Activated naive CD4-positive, alpha-beta T cell treated with anti-CD3 and anti-CD28 coated beads for 36 hours (primary cell): ENCODE measurements at regions not wholly inside any gene's neighbourhood (a gene's known extent, or its start where the extent isn't known, plus 50 kb on each side); places are given as distances from the start of the nearest gene placed in this dataset.

ENCODE experiments used
- CTCF ChIA-PET: fragments of 350-600 bp; sonication (Branson Sonifier 250); formaldehyde crosslinking; loops from one replicate; lab custom pipeline; 2021; ENCODE audit warnings: antibody characterized with exemption; lab: Charles Lee
- DNase-seq: peaks from one replicate; pipeline ENCODE4 v3.0.0-alpha.2; 2020
- H3K27ac Mint-ChIP-seq: one replicate; pipeline ENCODE4 v1.8.0; 2021; ENCODE audit warnings: mild to moderate bottlenecking, mixed read lengths
- H3K27me3 Mint-ChIP-seq: one replicate; pipeline ENCODE4 v1.8.0; 2021; ENCODE audit warnings: low read depth, mixed read lengths
- H3K36me3 Mint-ChIP-seq: one replicate; pipeline ENCODE4 v1.8.0; 2021; ENCODE audit warnings: low read depth, mixed read lengths
- H3K4me1 Mint-ChIP-seq: one replicate; pipeline ENCODE4 v1.8.0; 2021; ENCODE audit warnings: low read depth, mixed read lengths
- H3K4me3 Mint-ChIP-seq: one replicate; pipeline ENCODE4 v1.8.0; 2021; ENCODE audit warnings: mild to moderate bottlenecking, moderate library complexity, mixed read lengths
- H3K9me3 Mint-ChIP-seq: one replicate; pipeline ENCODE4 v1.8.0; 2021; ENCODE audit warnings: mixed read lengths
- intact Hi-C: fragments of 100-400 bp; cut with micrococcal nuclease; formaldehyde crosslinking; loops from one replicate; pipeline ENCODE4 v1.15.1; 2023

DNA sequence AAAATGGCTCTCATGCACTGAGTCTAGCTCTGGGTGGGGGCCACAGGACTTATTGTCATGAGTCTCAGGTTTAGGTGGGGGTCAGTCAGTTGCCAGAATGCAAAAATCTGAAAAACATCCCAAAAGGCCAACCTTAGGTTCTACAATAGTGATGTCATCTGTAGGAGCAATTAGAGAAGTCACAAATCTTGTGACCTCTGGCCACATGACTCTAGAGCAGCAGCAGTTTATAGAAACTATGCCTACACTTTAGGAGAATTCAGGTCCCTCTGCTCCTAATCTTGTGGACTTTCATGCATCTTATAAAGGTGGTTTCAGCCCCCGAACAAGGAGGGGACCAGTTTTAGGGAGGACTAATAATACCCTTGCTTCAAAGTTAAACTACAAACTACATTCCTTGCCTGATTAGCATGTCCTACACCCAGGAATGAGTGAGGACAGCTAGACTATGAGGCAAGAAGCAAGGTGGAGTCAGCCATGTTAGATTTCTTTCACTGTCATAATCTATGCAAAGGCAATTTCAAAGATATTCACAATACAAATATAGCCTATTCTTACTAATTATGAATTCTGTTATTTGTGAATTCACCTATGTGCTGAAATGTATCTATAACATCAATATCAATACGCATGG is 123.5 kb upstream of the ADCY1 start:
- H3K9me3 Mint-ChIP-seq: no peaks in the 10 kb centered on the region
- H3K27me3 Mint-ChIP-seq: peaks cover 3% of the 10 kb centered on the region
- H3K27ac Mint-ChIP-seq: no peak overlapping the region
- H3K4me3 Mint-ChIP-seq: no peak overlapping the region
- CTCF ChIA-PET: interaction anchor here (0.6 kb wide), 1 partner anchor 138 kb away, joined by 3 read pairs; no protein-coding TSS in a partner anchor
- no peaks in the 10 kb centered on the region for H3K4me1 Mint-ChIP-seq
- no peak for DNase-seq
- H3K36me3 Mint-ChIP-seq: no peaks in the 10 kb centered on the region
- intact Hi-C loops: no loop called here

DNA sequence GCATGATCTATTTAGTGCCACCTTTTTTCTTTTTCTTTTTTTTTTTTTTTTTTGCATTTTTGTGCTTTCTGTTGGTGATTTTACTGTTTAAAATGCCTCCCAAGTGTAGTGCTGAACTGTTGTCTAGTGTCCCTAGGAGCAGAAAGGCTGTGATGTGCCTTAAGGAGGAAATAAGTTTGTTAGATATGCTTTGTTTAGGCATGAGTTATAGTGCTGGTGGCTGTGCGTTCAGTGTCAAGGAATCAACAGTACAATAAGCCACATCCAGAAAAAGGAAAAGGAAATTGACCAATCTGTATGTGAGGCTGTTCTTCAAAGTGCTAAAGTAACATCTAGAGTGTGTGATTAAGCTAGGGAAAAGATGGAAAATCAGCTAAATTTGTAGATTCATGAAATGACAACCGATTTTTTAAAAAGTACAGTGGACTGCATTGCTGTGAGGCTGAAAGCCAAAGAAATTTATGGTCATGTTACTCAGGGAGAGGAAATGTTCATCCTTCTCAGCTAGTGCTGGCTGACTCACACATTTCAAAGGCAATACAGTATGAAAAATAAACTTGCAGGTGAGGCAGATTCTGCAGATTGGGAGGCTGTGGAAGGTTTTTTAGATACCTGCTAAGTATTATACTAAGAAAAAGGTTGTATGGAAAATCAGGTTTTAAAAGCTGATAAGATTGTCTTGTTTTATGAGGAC is 122.7 kb upstream of the ADCY1 start:
- Mint-ChIP-seq H3K27me3 (peaks cover 2% of the 10 kb centered on the region), H3K27ac (no peak overlapping the region), H3K9me3 (no peaks in the 10 kb centered on the region), H3K4me1 (no peaks in the 10 kb centered on the region), H3K4me3 (no peak overlapping the region), H3K36me3 (no peaks in the 10 kb centered on the region)
- CTCF ChIA-PET: no interaction called here
- DNase-seq: no peak
- intact Hi-C loops: no loop called here

DNA sequence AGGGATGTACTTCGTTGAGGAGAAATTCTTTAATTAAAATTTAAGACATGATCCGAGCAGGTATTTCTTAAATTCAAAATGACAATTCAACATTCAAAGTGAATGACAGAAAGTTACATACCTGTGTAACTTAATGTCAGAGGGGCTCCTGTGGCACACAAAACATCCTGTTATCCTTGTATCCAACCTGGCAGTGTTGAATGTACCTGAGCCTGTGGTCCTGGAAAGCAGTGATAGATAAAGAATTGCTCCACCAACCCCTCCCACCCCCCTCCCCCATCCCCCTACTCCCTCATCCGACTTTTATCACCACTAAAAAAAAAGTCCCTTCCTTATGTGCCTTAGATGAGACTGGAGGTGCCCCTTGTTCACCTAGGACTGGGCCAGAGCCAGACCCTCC is 119.4 kb upstream of the ADCY1 start:
- H3K4me1 Mint-ChIP-seq: no peaks in the 10 kb centered on the region
- no peak for DNase-seq
- no peaks in the 10 kb centered on the region for H3K9me3 Mint-ChIP-seq
- H3K4me3 Mint-ChIP-seq: no peak overlapping the region
- H3K27ac Mint-ChIP-seq: no peak overlapping the region
- no peaks in the 10 kb centered on the region for H3K27me3 Mint-ChIP-seq
- no peaks in the 10 kb centered on the region for H3K36me3 Mint-ChIP-seq
- CTCF ChIA-PET: no interaction called here
- intact Hi-C loops: no loop called here

DNA sequence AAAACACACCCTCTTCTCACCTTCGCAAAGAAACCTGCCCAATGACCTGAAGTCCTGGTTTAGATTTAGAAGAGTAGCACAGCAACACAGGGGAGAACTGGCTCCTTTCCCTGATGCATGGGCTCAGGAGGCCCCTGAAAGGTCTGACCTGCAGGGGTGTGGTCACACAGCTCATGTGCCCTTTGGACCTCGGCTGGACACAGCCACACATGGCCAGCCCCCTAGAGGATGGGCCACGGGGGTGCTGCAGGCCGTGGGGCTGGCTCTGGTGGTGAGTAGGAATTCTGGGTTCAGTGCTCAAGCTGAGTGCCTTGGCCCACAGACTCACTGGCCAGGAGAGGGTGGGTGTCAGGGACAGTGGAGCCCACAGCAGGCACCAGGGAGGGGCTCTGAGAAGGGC is 118.5 kb upstream of the ADCY1 start:
- CTCF ChIA-PET: no interaction called here
- no peaks in the 10 kb centered on the region for H3K9me3 Mint-ChIP-seq
- H3K4me3 Mint-ChIP-seq: no peak overlapping the region
- no peak overlapping the region for H3K27ac Mint-ChIP-seq
- H3K4me1 Mint-ChIP-seq: no peaks in the 10 kb centered on the region
- H3K36me3 Mint-ChIP-seq: no peaks in the 10 kb centered on the region
- intact Hi-C loops: no loop called here
- no peak for DNase-seq
- H3K27me3 Mint-ChIP-seq: no peaks in the 10 kb centered on the region

DNA sequence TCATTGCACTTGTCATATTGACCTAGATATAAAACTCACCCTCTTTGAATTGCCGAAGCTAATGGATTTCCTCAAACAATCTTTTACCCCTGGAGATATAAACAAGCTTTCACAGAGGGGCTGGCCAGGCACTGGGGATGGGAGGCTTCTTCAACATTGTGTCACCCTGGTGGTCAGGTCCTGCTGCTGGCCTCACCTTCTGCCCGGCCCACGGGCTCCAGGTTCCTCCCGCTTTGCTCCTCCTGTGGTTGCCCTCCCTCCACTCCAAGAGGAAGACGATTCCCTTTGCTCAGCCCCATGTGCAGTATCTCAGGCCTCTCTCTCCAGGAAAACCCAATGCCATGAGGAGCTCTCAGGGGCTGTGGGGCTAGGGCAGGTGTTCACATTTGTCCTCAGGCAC is 118.1 kb upstream of the ADCY1 start:
- no peak overlapping the region for H3K4me3 Mint-ChIP-seq
- no peak overlapping the region for H3K27ac Mint-ChIP-seq
- CTCF ChIA-PET: no interaction called here

DNA sequence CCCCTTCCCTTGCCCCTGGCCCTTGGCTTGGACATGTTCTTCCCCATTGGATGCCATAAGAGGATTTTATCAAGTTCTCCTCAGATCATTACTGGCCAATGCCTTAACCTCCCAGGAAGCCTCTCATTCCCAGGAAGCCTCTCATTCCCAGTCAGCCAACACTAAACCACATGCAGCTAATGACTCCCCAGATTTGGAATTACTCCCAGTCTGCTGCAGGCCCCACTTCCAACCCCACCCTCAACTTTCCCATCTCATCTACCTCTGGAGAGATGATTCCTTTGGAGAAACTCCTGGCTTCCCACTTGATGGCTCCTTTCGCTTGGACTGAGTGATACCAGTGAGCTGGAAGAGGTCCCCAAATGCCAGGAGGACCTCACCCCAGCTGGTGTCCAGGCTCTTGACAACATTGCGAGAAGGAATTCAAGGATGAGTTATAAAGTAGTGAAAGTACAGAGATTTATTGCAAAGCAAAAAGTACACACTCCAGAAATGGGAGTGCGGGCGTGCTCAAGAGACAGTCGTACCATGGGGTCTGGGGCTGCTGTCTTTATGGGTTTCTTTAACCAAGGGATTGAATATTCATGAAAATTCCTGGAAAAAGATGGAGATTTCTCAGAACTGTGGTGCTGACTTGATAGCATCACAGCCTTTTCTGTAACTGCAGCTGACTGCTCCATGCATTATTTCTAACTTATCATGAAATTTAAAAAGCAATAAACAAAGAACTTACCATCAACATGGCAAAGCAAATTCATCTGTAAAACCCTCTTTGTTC is 117.2 kb upstream of the ADCY1 start:
- intact Hi-C loops: no loop called here
- CTCF ChIA-PET: no interaction called here
- DNase-seq: no peak

More for the DNA sequence above, 118.1 kb upstream of the ADCY1 start:
- intact Hi-C loops: no loop called here
- H3K4me1 Mint-ChIP-seq: no peaks in the 10 kb centered on the region
- no peak for DNase-seq
- H3K9me3 Mint-ChIP-seq: no peaks in the 10 kb centered on the region
- H3K27me3 Mint-ChIP-seq: no peaks in the 10 kb centered on the region
- no peaks in the 10 kb centered on the region for H3K36me3 Mint-ChIP-seq

DNA sequence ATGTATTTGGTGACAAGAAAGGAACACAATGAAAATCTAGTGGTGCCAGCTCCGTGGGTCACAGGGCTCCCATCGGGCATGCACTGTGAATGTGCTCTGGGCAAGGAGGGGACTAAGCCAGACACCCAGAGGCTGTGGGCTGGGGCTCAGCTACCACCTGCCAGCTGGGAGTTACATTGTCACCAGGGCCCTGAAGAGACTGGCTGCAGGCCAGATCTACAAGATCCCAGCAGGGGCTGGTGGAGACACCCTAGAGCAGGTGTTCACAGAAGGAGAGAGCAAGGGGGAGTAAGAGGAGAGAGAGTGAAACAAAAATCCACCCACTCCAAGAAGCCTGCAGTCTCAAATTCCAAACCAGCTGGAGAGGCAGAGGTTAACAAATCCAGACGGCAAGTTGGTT is 116.6 kb upstream of the ADCY1 start:
- H3K4me1 Mint-ChIP-seq: no peaks in the 10 kb centered on the region
- no peaks in the 10 kb centered on the region for H3K27me3 Mint-ChIP-seq
- H3K27ac Mint-ChIP-seq: no peak overlapping the region
- intact Hi-C loops: no loop called here
- H3K36me3 Mint-ChIP-seq: no peaks in the 10 kb centered on the region
- DNase-seq: no peak
- CTCF ChIA-PET: no interaction called here
- H3K4me3 Mint-ChIP-seq: no peak overlapping the region
- no peaks in the 10 kb centered on the region for H3K9me3 Mint-ChIP-seq

More for the DNA sequence above, 117.2 kb upstream of the ADCY1 start:
- Mint-ChIP-seq H3K4me3 (no peak overlapping the region), H3K36me3 (no peaks in the 10 kb centered on the region), H3K4me1 (no peaks in the 10 kb centered on the region), H3K27ac (no peak overlapping the region), H3K27me3 (no peaks in the 10 kb centered on the region), H3K9me3 (no peaks in the 10 kb centered on the region)

DNA sequence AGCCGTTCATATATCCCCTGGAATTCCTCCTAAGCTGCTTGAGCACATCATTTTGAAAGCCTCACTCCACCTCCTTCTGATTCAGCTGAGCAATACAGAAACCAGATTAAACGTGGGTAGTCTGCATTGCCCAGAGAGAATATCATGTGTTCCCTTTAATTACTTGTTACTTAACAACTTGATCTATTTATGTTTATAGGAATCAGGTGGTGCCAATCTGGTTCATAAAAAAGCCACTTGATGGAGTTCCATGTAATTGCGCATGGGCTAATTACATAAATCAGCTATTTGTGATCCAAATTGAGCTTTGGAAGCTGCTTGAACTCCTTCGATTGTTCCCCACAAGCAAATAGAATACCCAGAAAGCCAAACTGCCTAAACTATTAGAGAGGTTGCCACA is 114.7 kb upstream of the ADCY1 start:
- Mint-ChIP-seq H3K4me3 (no peak overlapping the region), H3K27ac (no peak overlapping the region), H3K9me3 (peaks cover 5% of the 10 kb centered on the region), H3K27me3 (no peaks in the 10 kb centered on the region), H3K36me3 (no peaks in the 10 kb centered on the region), H3K4me1 (no peaks in the 10 kb centered on the region)
- DNase-seq: no peak
- intact Hi-C loops: no loop called here
- CTCF ChIA-PET: no interaction called here

DNA sequence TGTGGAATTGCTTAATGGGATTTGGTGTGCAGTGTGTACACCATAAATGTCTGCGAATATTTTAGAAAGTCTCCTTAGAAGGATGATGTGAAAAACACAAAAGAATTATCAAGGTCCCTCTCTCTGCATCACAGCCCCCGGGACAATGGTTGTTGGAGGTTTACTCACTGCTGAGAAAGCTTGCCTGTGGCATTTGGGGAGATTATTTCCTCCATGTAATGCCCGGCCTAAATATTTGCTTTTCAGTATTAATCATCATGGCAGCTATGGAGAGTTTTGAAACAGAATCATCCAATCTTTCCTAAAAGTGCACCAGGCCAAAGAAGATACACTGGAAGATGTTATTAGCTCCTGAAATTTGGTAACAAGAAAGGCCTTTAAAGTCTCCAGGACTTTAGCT is 113.8 kb upstream of the ADCY1 start:
- CTCF ChIA-PET: no interaction called here
- no peaks in the 10 kb centered on the region for H3K36me3 Mint-ChIP-seq

DNA sequence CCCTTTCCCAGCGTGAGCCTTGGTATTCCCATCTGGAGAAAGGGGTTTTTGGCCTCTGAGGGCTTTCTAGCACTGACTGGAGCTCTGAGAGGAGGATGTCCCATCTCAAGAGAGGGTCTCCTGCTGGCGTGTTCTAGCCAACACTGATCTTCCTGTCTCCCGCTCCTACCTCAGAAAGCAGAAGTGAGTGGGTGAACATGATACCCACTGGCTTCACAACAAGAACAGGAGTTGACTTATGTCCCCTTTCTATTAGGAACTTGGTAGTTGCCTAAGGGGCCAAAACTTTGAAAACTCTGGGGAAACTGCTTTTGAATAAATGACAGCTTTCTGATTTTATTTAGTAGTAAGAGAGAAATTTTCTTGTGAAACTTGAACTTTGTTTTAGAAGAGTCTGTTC is 113.1 kb upstream of the ADCY1 start:
- H3K36me3 Mint-ChIP-seq: no peaks in the 10 kb centered on the region
- no peak for DNase-seq
- no peak overlapping the region for H3K4me3 Mint-ChIP-seq
- no peak overlapping the region for H3K27ac Mint-ChIP-seq
- CTCF ChIA-PET: interaction anchor here (0.6 kb wide), 1 partner anchor 293 kb away, joined by 5 read pairs; no protein-coding TSS in a partner anchor
- intact Hi-C loops: no loop called here
- H3K27me3 Mint-ChIP-seq: peaks cover 3% of the 10 kb centered on the region
- H3K9me3 Mint-ChIP-seq: peaks cover 5% of the 10 kb centered on the region
- H3K4me1 Mint-ChIP-seq: no peaks in the 10 kb centered on the region

More for the DNA sequence above, 113.8 kb upstream of the ADCY1 start:
- intact Hi-C loops: no loop called here
- H3K4me1 Mint-ChIP-seq: no peaks in the 10 kb centered on the region
- DNase-seq: no peak
- H3K4me3 Mint-ChIP-seq: no peak overlapping the region
- H3K27me3 Mint-ChIP-seq: no peaks in the 10 kb centered on the region
- H3K27ac Mint-ChIP-seq: no peak overlapping the region
- H3K9me3 Mint-ChIP-seq: peaks cover 5% of the 10 kb centered on the region

DNA sequence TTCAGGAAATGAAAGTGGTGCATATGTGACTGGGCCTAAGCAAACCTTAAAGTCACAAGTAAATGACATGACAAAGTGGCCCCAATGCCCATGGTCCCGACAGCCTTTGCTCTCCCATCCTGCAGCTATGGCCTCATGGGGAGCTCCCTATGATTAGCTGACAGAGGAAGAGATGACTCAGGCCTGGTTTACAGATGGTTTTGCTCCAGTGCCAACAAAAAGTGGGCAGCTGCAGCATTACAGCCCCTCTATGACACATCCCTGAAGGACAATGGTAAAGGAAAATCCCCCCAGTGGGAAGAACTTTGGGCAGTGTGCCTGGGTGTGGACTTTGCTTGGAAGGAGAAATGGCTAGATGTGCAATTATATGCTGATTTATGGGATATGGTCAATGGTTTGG is 105.1 kb upstream of the ADCY1 start:
- CTCF ChIA-PET: interaction anchor here (0.6 kb wide), 1 partner anchor 315 kb away, joined by 5 read pairs; no protein-coding TSS in a partner anchor
- Mint-ChIP-seq H3K9me3 (peaks cover 1% of the 10 kb centered on the region), H3K27me3 (peaks cover 8% of the 10 kb centered on the region), H3K4me1 (no peaks in the 10 kb centered on the region), H3K4me3 (no peak overlapping the region), H3K27ac (no peak overlapping the region), H3K36me3 (no peaks in the 10 kb centered on the region)
- no peak for DNase-seq
- intact Hi-C loops: no loop called here

DNA sequence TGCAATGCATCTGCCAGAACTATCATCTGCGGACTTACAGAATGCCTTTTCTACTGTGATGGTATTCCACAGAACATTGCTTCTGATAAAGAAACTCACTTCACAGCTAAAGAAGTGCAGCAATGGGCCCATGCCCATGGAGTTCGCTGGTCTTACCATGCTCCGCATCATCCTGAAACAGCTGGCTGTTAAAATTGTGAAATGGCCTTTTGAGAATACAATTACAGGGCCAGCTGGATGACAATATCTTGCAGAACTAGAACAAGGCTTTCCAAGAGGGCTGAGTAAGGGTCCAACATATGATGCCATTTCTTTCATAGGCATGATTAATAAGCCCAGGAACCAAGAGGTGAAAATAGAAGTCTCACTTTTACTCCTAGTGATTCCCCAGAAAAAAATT is 104.1 kb upstream of the ADCY1 start:
- no peak overlapping the region for H3K4me3 Mint-ChIP-seq
- H3K9me3 Mint-ChIP-seq: no peaks in the 10 kb centered on the region
- H3K36me3 Mint-ChIP-seq: no peaks in the 10 kb centered on the region
- no peaks in the 10 kb centered on the region for H3K4me1 Mint-ChIP-seq
- DNase-seq: no peak
- peaks cover 8% of the 10 kb centered on the region for H3K27me3 Mint-ChIP-seq
- no peak overlapping the region for H3K27ac Mint-ChIP-seq
- intact Hi-C loops: no loop called here
- CTCF ChIA-PET: no interaction called here
